Common myeloid progenitor, CD34-positive (primary cell): ENCODE measurements at regions not wholly inside any gene's neighbourhood (a gene's known extent, or its start where the extent isn't known, plus 50 kb on each side); places are given as distances from the start of the nearest gene placed in this dataset.

Experiments
- CTCF ChIA-PET: fragments of 350-600 bp; sonication (Branson Sonifier 250); formaldehyde crosslinking; loops from one replicate; lab custom pipeline; 2021; ENCODE audit warnings: antibody characterized with exemption; lab: Charles Lee
- POLR2A ChIA-PET: fragments of 350-600 bp; sonication (Branson Sonifier 250); formaldehyde crosslinking; loops from one replicate; lab custom pipeline; 2021; ENCODE audit warnings: antibody characterized with exemption; lab: Charles Lee
- DNase-seq, 3 donors: peaks; one replicate each; pipeline versions ENCODE4 v3.0.0 to v3.0.0-alpha.2; 2013
- H3K27ac ChIP-seq, 2 experiments: 1 replicate in 1 of 2; 2 replicates in 1 of 2; pipeline ENCODE4 v1.7.0; 2013; ENCODE audit warnings: inconsistent platforms in 2 of 2, low read length in 2 of 2, mild to moderate bottlenecking in 2 of 2, low read depth in 1 of 2, moderate library complexity in 1 of 2; ENCODE audit not compliant: severe bottlenecking in 2 of 2, insufficient read depth in 1 of 2, poor library complexity in 1 of 2
- H3K27me3 ChIP-seq, 5 experiments: replicated peaks in 2 of 5; 1 replicate in 3 of 5; 2 replicates in 2 of 5; pipeline versions ENCODE4 v1.6.1 to v1.7.0; 2013; ENCODE audit warnings: low read length in 4 of 5, mild to moderate bottlenecking in 2 of 5, moderate library complexity in 2 of 5, inconsistent platforms in 1 of 5; ENCODE audit not compliant: insufficient read depth in 5 of 5, control insufficient read depth in 4 of 5
- H3K36me3 ChIP-seq, 4 experiments: 1 replicate in 2 of 4; 2 replicates in 2 of 4; pipeline versions ENCODE4 v1.6.1 to v1.7.0; 2013; ENCODE audit warnings: low read length in 3 of 4, control low read depth in 1 of 4, mild to moderate bottlenecking in 1 of 4; ENCODE audit not compliant: control insufficient read depth in 4 of 4, insufficient read depth in 4 of 4
- H3K4me1 ChIP-seq, 4 experiments: 1 replicate in 3 of 4; 2 replicates in 1 of 4; pipeline versions ENCODE4 v1.6.1 to v1.7.1; 2013; ENCODE audit warnings: low read length in 3 of 4, mild to moderate bottlenecking in 3 of 4, control low read depth in 1 of 4, inconsistent platforms in 1 of 4, moderate library complexity in 1 of 4; ENCODE audit not compliant: control insufficient read depth in 4 of 4, insufficient read depth in 4 of 4; ENCODE audit errors: control extremely low read depth in 1 of 4
- H3K4me3 ChIP-seq, 7 experiments: 1 replicate in 4 of 7; 2 replicates in 3 of 7; pipeline versions ENCODE4 v1.5.1 to v1.7.0; 2013; ENCODE audit warnings: mild to moderate bottlenecking in 7 of 7, low read length in 6 of 7, moderate library complexity in 6 of 7, inconsistent platforms in 2 of 7, low read depth in 2 of 7, control low read depth in 1 of 7; ENCODE audit not compliant: insufficient read depth in 4 of 7, control insufficient read depth in 1 of 7; ENCODE audit errors: extremely low read depth in 1 of 7
- H3K9me3 ChIP-seq, 5 experiments: 1 replicate in 4 of 5; 2 replicates in 1 of 5; pipeline versions ENCODE4 v1.6.1 to v1.7.1; 2013; ENCODE audit warnings: low read length in 4 of 5, mild to moderate bottlenecking in 2 of 5, inconsistent platforms in 1 of 5, low read depth in 1 of 5, moderate library complexity in 1 of 5; ENCODE audit not compliant: control insufficient read depth in 4 of 5, insufficient read depth in 2 of 5; ENCODE audit errors: control extremely low read depth in 1 of 5
- WGBS: methylation state at CpG from one replicate; pipeline ENCODE4 v1.1.5; 2013; ENCODE audit not compliant: insufficient coverage; 5-methylcytosine and 5-hydroxymethylcytosine counted together

GRCh38 chr7:46202379-46202778 lies 281.3 kb upstream of the IGFBP3 start:
- DNase-seq, result no peak
- ChIA-PET CTCF (interaction anchor here (0.6 kb wide), 2 partner anchors 9 to 532 kb away, joined by 3 read pairs; no protein-coding TSS in a partner anchor), POLR2A (no interaction called here)
- Histone ChIP-seq H3K27me3 (no peaks in the 10 kb centered on the region), H3K4me3 (no peak overlapping the region), H3K9me3 (no peaks in the 10 kb centered on the region), H3K27ac (no peak overlapping the region), H3K36me3 (no peaks in the 10 kb centered on the region), H3K4me1 (no peaks in the 10 kb centered on the region)
- whole genome bisulfite sequencing, result 100% methylated on average over 2 of the region's 2 CpGs

DNA sequence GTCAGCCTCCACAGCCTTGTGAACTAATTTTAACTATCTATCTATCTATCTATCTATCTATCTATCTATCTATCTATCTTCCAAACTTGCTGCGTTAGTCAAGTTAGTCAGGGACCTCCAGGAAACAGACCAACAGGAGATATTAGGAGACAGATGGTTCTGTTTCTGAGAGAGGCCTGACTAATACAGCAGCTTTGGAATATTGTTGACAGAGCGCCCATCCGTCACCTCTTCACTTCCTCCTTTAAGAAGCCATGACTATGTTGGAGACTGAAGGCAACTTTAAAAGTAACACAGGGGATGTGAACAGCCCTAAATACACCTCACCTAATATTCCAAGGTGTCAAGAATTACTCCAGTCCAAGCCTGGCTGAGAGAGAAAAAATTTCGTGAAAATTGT lies 280.9 kb upstream of the IGFBP3 start:
- ChIA-PET CTCF (interaction anchor here (0.6 kb wide), 1 partner anchor 8 kb away, joined by 3 read pairs; no protein-coding TSS in a partner anchor), POLR2A (no interaction called here)

GRCh38 chr7:46198701-46199100 lies 277.6 kb upstream of the IGFBP3 start:
- DNase-seq, result no peak
- Histone ChIP-seq H3K36me3 (no peaks in the 10 kb centered on the region), H3K4me1 (no peaks in the 10 kb centered on the region), H3K9me3 (peaks cover 0 to 3% (median 0%) of the 10 kb centered on the region in 5 experiments), H3K4me3 (no peak overlapping the region), H3K27me3 (no peaks in the 10 kb centered on the region), H3K27ac (no peak overlapping the region)
- ChIA-PET CTCF (no interaction called here), POLR2A (no interaction called here)
- no CpG with 5 or more reads among the region's 1 CpG for WGBS

More for the DNA sequence above, 280.9 kb upstream of the IGFBP3 start:
- Histone ChIP-seq H3K4me3 (no peak overlapping the region), H3K27ac (no peak overlapping the region), H3K4me1 (no peaks in the 10 kb centered on the region), H3K36me3 (no peaks in the 10 kb centered on the region), H3K9me3 (no peaks in the 10 kb centered on the region), H3K27me3 (no peaks in the 10 kb centered on the region)
- no peak for DNase-seq
- 100% methylated on average over 2 of the region's 4 CpGs for WGBS

DNA sequence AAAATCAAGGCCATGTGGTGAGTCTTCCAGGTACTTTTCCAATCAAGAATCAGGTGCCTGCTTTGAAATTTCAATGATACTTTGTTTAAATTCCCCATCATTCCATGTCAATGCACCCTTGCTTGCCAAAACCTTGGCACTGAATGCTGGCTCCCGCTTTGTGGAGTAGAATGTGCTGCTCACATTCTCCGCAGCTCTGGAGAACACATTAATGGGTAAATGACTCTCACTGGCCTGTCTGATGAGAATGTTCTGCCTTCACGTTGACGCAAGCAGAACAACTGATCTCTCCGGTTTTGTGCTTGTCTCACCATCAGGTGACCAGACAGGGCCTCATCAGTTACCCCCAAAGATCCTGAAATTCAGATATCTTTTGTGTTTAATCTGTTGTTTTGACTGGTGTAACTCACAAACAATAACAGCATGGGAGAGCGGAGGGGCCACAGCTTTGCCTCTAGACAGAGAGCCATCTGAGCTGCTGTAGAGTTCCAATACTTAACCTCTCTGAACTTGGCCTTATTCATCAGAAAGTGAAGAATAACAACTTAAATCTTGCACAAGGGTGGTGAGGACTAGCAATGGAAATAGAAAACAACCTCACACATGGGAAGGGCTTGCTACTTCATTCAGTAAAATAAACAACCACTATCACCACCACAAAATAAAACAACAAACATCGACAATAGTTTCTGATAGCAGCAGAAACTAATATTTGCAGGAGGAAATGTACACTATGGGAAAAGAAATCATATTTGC lies 276.9 kb upstream of the IGFBP3 start:
- Histone ChIP-seq H3K4me1 (no peaks in the 10 kb centered on the region), H3K36me3 (no peaks in the 10 kb centered on the region), H3K9me3 (peaks cover 0 to 3% (median 0%) of the 10 kb centered on the region in 5 experiments), H3K27me3 (no peaks in the 10 kb centered on the region), H3K27ac (no peak overlapping the region), H3K4me3 (no peak overlapping the region)
- 89% methylated on average over 3 of the region's 7 CpGs for WGBS
- ChIA-PET CTCF (no interaction called here), POLR2A (no interaction called here)
- DNase-seq, result no peak

DNA sequence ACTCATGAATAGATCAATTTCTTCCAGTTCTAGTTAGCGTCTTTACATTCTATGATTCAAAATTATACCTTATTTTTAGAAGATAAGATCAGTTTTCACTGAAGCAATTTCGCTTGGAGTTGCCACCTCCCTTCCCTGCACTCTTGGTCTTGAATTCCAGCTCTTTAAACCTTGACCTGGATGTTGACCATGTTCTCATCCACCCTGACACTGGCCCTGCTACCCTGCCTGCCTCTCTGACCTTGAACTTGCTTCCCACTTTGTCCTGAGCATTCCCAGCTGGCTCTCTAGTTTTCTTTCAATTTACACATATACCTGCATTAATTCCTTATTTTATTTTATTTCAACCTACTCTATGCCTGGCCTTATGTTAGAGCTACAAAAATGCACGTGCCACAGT lies 274.9 kb upstream of the IGFBP3 start:
- no peak for DNase-seq
- Histone ChIP-seq H3K4me1 (no peaks in the 10 kb centered on the region), H3K27ac (no peak overlapping the region), H3K4me3 (no peak overlapping the region), H3K9me3 (peaks cover 0 to 3% (median 0%) of the 10 kb centered on the region in 5 experiments), H3K36me3 (no peaks in the 10 kb centered on the region), H3K27me3 (no peaks in the 10 kb centered on the region)
- WGBS, result 84% methylated on average over 3 of the region's 3 CpGs
- ChIA-PET CTCF (no interaction called here), POLR2A (no interaction called here)

DNA sequence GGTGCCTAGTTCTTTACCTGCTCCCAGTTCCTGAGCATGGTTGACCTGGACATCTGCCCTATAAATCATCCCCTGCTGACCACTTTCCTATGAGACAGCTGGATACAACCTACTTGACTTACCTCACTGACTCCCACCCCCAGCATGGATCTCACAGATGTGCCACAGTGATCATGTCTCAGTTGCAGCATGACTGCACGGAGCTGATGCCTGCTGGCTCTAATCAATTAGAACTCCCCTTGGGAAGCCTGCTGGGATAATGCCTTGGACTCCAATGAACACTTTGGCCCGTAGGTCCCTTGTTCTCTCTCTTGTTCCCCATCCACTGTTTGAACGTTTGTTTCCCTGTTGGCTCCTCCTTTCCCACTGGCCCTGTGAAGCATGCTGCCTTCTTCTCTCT lies 271.2 kb upstream of the IGFBP3 start:
- POLR2A ChIA-PET, result no interaction called here
- Histone ChIP-seq H3K4me3 (no peak overlapping the region), H3K9me3 (peaks cover 0 to 3% (median 0%) of the 10 kb centered on the region in 5 experiments), H3K4me1 (no peaks in the 10 kb centered on the region), H3K27me3 (no peaks in the 10 kb centered on the region), H3K36me3 (no peaks in the 10 kb centered on the region), H3K27ac (no peak overlapping the region)
- WGBS, result 87% methylated on average over 3 of the region's 3 CpGs
- CTCF ChIA-PET, result no interaction called here
- DNase-seq, result no peak

DNA sequence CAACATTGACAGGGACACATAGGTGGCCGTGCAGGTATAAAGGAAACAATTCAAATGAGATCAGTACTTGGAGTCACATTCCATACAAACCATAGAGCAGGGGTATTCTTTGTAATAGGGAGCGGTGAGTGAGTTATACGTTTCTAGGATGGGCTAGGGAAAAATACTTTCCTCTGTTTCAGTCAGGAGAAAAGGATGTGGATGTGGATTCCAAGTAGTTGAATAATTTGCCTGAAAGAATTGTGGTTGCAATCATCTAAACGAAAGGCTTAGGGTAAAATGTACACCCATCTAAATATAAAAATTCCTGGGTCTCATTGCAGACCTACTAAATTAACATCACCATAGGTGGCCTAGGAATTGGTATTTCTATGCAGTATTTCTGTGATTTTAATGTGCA lies 270.7 kb upstream of the IGFBP3 start:
- 92% methylated on average over 2 of the region's 4 CpGs for WGBS
- Histone ChIP-seq H3K4me3 (no peak overlapping the region), H3K36me3 (no peaks in the 10 kb centered on the region), H3K4me1 (no peaks in the 10 kb centered on the region), H3K9me3 (peaks cover 0 to 3% (median 0%) of the 10 kb centered on the region in 5 experiments), H3K27me3 (no peaks in the 10 kb centered on the region), H3K27ac (no peak overlapping the region)
- ChIA-PET CTCF (no interaction called here), POLR2A (no interaction called here)
- no peak for DNase-seq
